ENCODE measurements at regions not wholly inside any gene's neighbourhood (a gene's known extent, or its start where the extent isn't known, plus 50 kb on each side); places are given as distances from the start of the nearest gene placed in this dataset.

GRCh38 chr18:42392416-42392815, 437.4 kb downstream of the PIK3C3 start:
- intact Hi-C loops (cut with micrococcal nuclease) = no loop called here

GRCh38 chr18:42392926-42393325, 437.9 kb downstream of the PIK3C3 start:
- ChIA-PET POLR2A (no interaction called here), CTCF (no interaction called here)
- Mint-ChIP-seq H3K4me1 (ENCODE audit: low read depth) (no peaks in the 10 kb centered on the region), H3K27ac (no peak overlapping the region), H3K27me3 (no peaks in the 10 kb centered on the region), H3K9me3 (no peaks in the 10 kb centered on the region), H3K4me3 (no peak overlapping the region), H3K36me3 (ENCODE audit: low read depth) (no peaks in the 10 kb centered on the region)
- TF ChIP-seq CTCF (IDR thresholded peaks at IDR 0.05) = no peak
- ATAC-seq (no peak), DNase-seq (no peak)
- intact Hi-C loops (cut with micrococcal nuclease) = no loop called here

More at GRCh38 chr18:42392416-42392815, 437.4 kb downstream of the PIK3C3 start:
- ChIA-PET CTCF (no interaction called here), POLR2A (no interaction called here)
- Mint-ChIP-seq H3K27ac (no peak overlapping the region), H3K27me3 (no peaks in the 10 kb centered on the region), H3K4me3 (no peak overlapping the region), H3K9me3 (no peaks in the 10 kb centered on the region), H3K4me1 (ENCODE audit: low read depth) (no peaks in the 10 kb centered on the region), H3K36me3 (ENCODE audit: low read depth) (no peaks in the 10 kb centered on the region)
- DNase-seq = no peak
- no peak for TF ChIP-seq CTCF (IDR thresholded peaks at IDR 0.05)
- ATAC-seq = no peak

GRCh38 chr18:42394238-42394637, 439.2 kb downstream of the PIK3C3 start:
- no peak for ATAC-seq
- Mint-ChIP-seq H3K4me1 (ENCODE audit: low read depth) (no peaks in the 10 kb centered on the region), H3K9me3 (no peaks in the 10 kb centered on the region), H3K27ac (no peak overlapping the region), H3K36me3 (ENCODE audit: low read depth) (no peaks in the 10 kb centered on the region), H3K27me3 (no peaks in the 10 kb centered on the region), H3K4me3 (no peak overlapping the region)
- CTCF ChIA-PET = no interaction called here
- TF ChIP-seq CTCF (IDR thresholded peaks at IDR 0.05) = no peak
- no peak for DNase-seq
- POLR2A ChIA-PET = no interaction called here
- intact Hi-C loops (cut with micrococcal nuclease) = no loop called here

- intact Hi-C loops (cut with micrococcal nuclease) = no loop called here
- H3K27ac Mint-ChIP-seq = no peak overlapping the region
Measured at GRCh38 chr18:42401131-42401673, 446.2 kb downstream of the PIK3C3 start.

GRCh38 chr18:42404151-42404550, 449.1 kb downstream of the PIK3C3 start:
- no peak for ATAC-seq
- intact Hi-C loops (cut with micrococcal nuclease) = no loop called here
- POLR2A ChIA-PET = no interaction called here

More at GRCh38 chr18:42401131-42401673, 446.2 kb downstream of the PIK3C3 start:
- no peak for TF ChIP-seq CTCF (IDR thresholded peaks at IDR 0.05)
- H3K9me3 Mint-ChIP-seq = no peaks in the 10 kb centered on the region
- H3K27me3 Mint-ChIP-seq = no peaks in the 10 kb centered on the region
- no peaks in the 10 kb centered on the region for H3K36me3 Mint-ChIP-seq (ENCODE audit: low read depth)
- no peak overlapping the region for H3K4me3 Mint-ChIP-seq
- DNase-seq (no peak), ATAC-seq (no peak)
- H3K4me1 Mint-ChIP-seq (ENCODE audit: low read depth) = no peaks in the 10 kb centered on the region
- CTCF ChIA-PET = no interaction called here
- POLR2A ChIA-PET = no interaction called here

More at GRCh38 chr18:42404151-42404550, 449.1 kb downstream of the PIK3C3 start:
- CTCF ChIA-PET = interaction anchor here (0.7 kb wide), 1 partner anchor 59 kb away, joined by 3 read pairs; no protein-coding TSS in a partner anchor
- Mint-ChIP-seq H3K27ac (no peak overlapping the region), H3K4me1 (ENCODE audit: low read depth) (no peaks in the 10 kb centered on the region), H3K36me3 (ENCODE audit: low read depth) (no peaks in the 10 kb centered on the region), H3K4me3 (no peak overlapping the region), H3K27me3 (no peaks in the 10 kb centered on the region), H3K9me3 (peaks cover 4% of the 10 kb centered on the region)
- no peak for DNase-seq
- no peak for TF ChIP-seq CTCF (IDR thresholded peaks at IDR 0.05)

All from activated CD8-positive, alpha-beta T cell treated with anti-CD3 and anti-CD28 coated beads for 36 hours (primary cell).